Caki2 (cell line): ENCODE measurements at regions not wholly inside any gene's neighbourhood (a gene's known extent, or its start where the extent isn't known, plus 50 kb on each side); places are given as distances from the start of the nearest gene placed in this dataset.
"Not testable (repeated sequence)": the region's sequence is repeated elsewhere in the genome, so short reads cannot be mapped to it uniquely, and the experiment has no call there.

ENCODE experiments used
- DNase-seq: peaks from one replicate; pipeline ENCODE4 v3.0.0-alpha.2; 2015; ENCODE audit warnings: low read depth
- in situ Hi-C: cut with HindIII; loops from 2 replicates; pipeline ENCODE4 v1.10.0; 2016; ENCODE audit warnings: low sequenced_read_pairs, low pct_unique_long_range_greater_than_20kb, mixed read lengths

DNA sequence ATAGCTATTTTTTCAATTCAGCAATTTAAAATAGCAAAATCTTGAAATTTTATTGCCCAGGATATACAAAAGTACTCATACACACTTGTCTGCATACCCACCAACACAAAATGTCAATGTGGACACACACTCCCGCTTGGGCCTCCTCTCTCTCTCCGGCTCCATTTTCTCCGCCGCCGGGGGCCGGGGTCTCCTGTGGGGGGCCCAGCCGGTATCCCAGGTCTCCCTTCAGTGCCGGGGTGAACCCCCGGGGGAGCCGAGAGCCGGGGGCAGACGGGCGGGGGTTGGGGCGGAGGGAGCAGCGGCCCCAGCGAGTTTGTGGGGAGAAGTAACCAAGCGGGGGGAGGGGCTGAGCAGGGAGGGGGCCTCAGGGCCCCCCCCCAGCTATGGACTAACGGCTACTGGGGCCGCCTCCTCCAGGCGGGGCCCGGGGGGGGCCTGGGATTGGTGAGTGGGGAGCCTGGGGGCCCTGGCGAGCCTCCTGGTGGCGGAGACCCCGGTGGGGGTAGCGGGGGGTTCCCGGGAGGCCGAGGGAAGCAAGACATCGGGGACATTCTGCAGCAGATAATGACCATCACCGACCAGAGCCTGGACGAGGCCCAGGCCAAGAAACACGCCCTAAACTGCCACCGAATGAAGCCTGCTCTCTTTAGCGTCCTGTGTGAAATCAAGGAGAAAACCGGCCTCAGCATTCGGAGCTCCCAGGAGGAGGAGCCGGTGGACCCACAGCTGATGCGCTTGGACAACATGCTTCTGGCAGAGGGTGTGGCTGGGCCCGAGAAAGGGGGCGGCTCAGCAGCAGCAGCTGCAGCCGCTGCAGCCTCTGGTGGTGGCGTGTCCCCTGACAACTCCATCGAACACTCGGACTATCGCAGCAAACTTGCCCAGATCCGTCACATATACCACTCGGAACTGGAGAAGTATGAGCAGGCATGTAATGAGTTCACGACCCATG is 56.6 kb downstream of the CHST2 start:
- DNase-seq, in situ Hi-C loops: not testable (repeated sequence)

DNA sequence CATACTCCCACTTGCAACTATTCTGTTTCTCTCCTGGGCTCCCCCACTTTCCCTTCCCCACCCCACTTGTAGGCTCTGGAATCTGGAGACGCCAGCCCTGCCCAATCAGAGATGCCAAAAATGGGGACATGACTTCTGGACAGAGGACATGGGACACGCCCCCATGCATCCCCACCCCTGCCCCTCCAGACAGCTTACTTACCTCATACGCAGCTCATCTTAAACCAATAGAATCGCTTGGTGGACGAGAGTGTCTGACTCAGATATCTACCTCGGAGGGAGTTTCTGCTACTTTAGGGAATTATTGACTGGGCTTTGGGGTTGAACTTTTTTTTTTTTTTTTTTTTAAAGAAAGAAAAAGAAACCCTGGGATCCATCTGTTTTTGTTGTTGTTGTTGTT is 58.4 kb downstream of the CHST2 start:
- in situ Hi-C loops = not testable (repeated sequence)
- DNase-seq = peak; percentile 40

DNA sequence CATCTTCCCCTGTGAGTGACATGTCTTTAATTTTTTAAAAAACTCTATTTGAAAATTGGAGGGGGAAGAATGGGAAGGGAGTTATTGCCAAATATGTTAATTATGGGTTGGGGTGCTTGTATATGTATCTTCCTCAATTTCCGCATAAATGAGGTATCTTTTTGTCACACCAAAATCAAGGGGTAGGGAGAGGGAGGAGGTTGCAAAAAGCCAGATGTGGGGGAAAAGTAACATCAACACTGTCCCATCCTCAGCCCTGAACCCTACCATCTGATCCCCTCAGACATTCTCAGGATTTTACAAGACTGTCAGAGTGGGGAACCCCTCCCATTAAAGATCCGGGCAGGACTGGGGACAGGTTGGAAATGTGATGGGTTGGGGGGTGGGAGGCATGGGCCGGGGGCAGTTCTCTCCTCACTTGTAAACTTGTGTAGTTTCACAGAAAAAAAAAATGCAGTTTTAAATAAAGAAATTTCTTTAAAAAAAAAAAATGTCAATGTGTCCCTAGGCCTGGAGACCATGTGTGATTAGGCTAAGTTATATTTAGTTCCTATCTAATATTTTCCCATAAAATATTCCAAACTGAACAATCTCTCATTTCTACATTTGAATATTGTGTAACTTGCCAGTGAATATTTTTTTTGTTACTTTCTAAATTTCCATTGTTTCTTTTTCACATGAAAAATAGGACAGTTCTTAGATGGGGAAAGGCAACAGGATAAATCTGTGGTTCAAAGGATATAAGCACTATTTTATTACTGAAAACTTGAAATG is 59.4 kb downstream of the CHST2 start:
- DNase-seq, in situ Hi-C loops: not testable (repeated sequence)

DNA sequence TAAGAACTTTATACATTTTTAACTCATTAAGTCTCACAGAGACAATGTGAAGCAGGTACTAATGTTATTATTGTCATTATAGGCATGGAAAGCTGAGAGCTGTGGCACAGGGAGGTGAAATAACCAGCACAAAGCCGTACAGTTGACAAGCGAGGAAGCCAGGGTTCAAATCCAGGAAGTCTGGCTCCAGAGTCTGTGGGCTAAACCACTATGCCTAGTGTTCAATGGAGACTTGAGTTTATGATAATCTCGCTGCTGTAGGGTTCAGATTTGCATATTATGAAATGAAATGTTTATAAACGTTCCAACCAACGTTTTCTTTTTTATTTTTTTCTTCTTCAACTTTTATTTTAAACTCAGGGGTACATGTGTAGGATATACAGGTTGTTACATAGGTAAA is 60.0 kb downstream of the CHST2 start:
- in situ Hi-C loops = no loop called here
- no peak for DNase-seq

DNA sequence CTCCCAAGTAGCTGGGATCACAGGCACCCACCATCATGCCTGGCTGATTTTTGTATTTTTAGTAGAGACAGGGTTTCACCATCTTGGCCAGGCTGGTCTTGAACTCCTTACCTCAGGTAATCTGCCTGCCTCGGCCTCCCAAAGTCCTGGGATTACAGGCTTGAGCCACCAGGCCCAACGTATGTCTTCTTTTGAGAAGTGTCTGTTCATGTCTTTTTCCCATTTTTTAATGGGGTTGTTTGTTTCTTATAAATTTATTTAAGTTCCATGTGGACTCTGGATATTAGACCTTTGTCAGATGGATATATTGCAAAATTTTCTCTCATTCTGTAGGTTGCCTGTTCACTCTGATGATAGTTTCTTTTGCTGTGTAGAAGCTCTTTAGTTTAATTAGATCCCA is 61.3 kb downstream of the CHST2 start:
- DNase-seq, in situ Hi-C loops: not testable (repeated sequence)

DNA sequence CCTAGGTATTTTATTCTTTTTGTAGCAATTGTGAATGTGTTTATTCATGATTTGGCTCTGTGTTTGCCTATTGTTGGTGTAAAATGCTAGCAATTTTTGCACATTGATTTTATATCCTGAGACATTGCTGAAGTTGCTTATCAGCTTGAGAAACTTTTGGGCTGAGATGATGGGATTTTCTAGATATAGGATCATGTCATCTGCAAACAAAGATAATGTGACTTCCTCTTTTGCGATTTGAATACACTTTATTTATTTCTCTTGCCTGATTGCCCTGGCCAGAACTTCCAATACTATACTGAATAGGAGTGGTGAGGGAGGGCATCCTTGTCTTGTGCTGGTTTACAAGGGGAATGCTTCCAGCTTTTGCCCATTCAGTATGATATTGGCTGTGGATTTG is 62.4 kb downstream of the CHST2 start:
- in situ Hi-C loops, DNase-seq: not testable (repeated sequence)

DNA sequence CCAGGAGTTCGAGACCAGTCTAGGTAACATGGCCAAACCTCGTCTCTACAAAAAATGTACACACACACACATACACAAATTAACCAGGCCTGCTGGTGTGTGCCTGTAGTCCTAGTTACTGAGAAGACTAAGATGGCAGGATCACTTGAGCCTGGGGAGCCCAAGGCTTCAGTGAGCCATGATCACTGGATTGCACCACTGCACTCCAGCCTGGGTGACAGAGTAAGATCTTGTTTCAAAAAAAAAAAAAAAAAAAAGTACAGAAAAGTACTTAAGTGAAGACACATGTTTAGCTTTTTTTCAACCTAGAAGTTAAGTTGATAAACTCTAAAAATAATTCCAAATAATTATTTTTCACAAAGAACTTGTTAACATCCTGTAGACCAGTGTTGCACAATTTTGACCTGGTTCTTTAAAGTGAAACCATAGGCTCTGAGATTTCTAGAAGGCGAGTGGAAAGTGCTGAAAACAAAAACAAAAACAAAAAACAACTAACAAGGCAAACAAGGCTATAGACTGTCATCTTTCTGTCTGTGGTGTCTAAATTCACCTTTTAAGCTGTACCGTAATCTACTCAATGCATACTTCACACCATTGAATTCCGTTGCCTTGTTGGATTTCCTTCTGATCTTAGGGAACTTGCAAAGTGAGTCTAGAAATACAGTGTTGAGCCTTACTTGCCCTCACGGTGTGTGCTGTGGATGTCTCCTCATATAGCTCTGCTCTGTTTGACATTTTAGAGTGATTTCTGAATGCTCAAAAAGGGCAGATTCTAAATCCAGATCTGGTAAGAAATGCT is 63.5 kb downstream of the CHST2 start:
- in situ Hi-C loops = no loop called here
- no peak for DNase-seq

DNA sequence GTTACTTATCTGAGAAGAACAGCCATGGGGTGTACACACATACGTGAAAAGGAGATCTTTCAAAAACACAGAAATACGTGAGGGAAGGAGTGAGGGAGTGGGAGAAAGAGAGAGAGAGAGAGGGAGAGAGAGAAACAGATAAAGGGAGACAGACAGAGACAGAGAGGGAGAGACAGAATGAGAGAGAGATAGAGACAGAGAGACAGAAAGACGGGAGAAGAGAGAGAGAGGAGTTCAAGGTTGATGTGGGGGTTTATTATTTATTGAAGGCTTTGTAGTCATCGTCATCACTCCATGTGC is 64.0 kb downstream of the CHST2 start:
- DNase-seq = no peak
- in situ Hi-C loops = no loop called here

DNA sequence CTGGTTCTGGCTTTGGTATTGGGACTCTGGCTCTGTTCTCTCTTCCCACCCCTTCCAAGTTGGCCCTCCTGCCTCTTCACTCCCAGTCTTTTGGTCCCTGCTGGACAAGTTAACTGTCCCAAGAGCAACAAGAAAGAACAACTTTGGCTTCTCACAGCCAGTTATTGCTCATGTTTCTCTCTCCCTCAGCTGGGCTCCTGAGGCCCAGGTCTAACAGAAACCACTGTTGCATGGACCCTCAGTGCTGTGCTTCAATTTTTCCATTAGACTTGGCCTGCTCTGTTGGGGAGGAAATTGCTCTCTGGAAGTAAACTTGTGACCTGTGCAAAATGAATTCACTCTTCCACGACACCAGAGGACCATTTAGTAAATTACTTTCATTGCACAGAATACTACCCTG is 64.5 kb downstream of the CHST2 start:
- in situ Hi-C loops = no loop called here
- no peak for DNase-seq

DNA sequence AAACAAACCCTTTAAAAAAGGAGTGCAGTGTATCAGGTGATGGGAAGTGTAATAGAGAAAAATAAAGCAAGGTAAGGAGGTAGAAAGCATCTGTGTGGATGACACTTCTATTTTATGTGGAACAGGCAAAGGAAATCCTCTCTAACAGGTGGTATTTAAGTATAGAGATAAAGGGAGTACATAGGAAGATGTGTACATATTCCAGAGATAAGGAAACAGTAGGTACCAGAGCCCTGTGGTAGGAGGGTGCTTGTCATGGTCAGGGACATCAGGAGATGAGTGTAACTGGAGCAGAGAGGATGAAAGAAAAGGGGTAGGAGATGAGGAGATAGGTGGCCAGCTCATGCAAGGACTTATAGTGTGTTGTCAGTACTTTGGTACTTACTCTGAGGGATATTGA is 65.8 kb downstream of the CHST2 start:
- DNase-seq = no peak
- in situ Hi-C loops = no loop called here

DNA sequence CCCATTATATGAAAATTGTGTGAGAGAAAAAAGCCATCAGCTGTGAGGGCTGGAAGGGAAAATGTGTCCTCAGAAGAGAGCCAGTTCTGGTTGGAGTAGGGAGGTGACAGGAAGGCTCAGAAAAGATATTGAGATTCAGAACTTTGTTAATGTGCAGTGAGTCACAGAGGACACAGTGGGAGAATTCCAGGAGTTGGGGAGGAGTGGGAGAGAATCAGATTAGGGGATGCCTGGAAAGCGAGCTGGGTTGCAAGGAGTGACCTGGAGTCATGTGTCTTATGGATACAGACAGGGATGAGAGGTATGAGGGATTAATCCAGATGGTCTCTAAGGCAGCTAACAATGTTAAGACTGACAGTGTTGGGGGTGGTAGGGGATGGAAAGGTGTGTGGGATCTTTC is 67.5 kb downstream of the CHST2 start:
- in situ Hi-C loops = no loop called here
- no peak for DNase-seq

DNA sequence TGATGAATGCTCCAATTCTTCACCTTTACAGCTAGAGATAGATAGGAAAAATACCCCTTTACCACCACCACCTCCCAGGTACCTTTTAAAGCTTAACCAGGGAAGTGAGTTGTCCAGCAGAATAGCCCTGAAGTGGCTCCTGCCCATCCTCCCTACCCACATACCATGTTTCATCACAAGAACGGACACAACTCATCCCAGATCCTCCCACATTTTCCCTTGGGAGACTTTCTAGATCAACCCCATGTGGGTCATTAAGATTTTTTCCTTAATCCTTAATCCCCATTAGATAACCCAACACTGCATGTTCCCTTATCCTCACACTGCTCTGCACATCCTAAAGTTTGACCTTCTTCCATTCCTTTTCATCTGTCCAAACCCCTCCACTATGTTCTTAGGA is 69.3 kb downstream of the CHST2 start:
- no peak for DNase-seq
- in situ Hi-C loops = no loop called here

DNA sequence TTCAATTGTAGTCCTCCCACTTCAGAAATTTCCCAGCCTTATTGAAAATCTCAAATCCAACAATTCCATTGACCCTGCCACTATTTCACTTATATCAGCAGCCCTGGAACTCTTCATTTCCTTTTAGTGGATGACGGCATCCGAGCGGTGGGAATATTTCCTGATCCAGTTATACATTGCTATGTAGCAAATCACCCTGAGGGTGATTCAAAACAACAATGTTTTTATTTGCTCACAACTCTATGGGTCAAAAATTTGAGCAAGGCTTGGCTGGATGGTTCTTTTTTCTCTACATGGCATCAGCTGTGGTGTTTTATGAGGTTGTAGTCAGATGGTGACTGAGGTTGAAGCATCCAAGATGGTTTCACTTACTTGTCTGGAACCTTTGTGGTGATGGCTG is 70.5 kb downstream of the CHST2 start:
- DNase-seq = no peak
- in situ Hi-C loops = no loop called here

DNA sequence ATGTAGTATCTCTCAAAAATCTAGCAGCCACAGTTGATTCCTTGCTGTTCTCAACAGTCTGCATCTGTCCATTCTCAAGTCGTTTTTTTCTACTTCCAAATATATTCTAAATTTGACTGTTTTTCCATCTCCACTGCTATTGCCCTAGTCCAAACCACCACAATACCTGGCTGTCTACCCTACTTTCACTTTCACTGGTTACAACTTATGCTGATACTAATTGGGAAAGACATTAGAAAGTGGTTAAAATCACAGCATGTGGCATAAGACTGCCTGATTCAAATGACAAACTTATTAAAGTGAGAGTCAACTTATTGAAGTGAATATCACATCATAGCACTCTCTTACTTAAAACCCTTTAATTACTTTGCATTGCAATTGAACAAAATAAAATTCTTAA is 72.6 kb downstream of the CHST2 start:
- in situ Hi-C loops = no loop called here
- no peak for DNase-seq

DNA sequence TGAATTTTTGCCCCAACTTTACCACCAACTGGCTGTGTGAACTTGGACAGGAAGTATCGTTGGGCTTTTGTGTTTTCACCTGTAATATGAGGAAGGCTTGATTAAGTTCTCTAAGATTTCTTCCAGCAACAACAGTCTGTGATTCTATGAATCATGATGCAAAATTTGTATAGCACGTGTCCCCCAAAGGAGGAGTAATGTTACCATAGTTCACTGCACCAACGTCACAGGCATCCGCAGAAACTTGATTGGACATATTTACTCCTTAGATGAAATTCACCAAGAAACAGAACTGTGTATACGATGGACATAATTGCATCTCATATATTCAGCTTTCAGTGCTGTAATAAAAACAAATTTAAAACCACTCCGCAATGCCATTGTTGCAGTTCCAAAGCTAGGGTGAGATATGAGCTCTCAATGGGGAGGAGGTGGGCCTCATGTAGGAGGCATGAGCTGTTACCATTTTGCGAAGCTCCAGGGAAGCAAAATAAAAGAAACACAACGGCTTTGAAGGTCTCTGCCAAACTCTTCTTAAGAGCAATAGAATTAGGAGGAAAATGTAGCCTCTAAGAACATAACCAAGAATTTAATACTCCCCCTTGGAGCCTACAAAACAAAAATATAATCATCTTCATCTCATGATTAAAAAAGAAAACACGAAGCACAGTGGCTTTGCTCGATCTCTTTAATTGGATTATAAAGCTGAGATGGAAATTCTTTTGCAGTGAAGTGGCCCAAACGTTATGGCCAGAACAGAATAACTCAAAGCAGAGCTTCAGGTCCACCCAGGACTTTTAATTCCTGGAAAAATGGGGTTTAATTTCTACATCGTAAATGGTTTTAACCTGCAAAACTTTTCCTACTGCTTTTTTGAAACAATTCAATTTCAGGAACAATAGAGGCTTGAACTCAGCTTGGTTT is 80.7 kb downstream of the CHST2 start:
- in situ Hi-C loops = no loop called here
- no peak for DNase-seq

DNA sequence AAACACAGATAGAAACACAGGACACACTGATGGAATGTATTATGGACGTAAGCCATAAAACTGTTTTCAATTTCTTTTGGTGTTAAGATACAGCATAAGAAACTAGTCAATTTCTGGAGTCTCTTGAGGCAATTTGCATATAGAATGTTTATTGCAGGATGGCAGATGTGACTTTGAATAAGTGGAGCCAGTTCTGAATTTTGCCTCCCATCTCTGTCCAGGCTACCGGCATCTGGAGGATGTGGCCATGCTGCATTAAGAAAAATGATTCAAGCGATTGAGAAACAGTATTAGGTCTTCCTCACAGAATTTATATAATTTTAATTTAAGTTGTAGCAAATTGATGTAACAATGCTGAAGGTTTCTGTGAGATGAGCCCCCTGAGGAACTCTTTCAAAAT is 81.5 kb downstream of the CHST2 start:
- in situ Hi-C loops = no loop called here
- no peak for DNase-seq

DNA sequence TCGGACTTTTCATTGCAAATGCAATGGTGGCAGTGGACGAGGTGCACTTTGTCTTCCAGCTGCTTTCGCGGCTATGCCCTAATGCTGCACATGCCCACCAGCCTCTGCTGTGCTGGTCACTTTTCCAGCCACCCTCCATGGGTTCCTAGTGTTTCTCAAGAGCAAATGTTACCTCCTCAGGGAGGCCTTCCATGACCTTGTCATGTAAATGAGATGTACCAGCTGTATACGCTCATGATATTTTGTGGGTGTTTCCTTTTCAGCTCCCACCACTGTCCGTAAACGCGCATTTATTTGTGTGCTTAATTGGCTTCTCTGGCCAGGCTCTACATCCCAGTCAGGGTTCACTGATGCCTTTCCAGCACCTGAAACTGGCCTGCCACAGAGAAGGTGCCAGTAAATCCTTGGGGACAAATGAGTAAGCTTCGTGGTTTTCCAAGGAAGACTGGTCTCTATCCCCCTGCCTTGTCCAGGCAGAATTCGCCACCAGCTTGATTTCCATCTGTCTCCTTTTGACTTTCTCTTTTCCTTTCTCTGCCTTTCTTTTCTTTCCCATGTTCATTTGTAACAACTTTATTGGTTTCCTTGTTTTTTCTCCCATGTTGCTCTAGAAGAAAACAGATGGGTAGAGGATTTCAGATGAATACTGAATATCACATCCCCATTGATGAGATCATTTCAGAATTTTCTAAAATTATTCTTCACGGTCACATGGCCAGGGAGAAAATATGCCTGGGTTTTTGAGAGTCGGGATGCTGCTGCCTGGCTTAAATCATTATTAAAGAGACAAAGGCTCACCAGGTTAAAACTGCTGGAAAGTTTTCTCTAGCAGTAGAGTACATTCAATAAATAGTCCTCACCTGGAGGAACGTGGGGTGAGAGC is 82.5 kb downstream of the CHST2 start:
- no peak for DNase-seq
- in situ Hi-C loops = no loop called here
